Body of pancreas (tissue), 4 donors: ENCODE measurements at regions not wholly inside any gene's neighbourhood (a gene's known extent, or its start where the extent isn't known, plus 50 kb on each side); places are given as distances from the start of the nearest gene placed in this dataset.

Experiments used
- ATAC-seq: fragments of 150-250 bp; one replicate; pipeline ENCODE4 v1.9.1; 2016
- DNase-seq, 4 donors: peaks; one replicate each; pipeline ENCODE4 v3.0.0-alpha.2; 2019
- H3K27ac ChIP-seq, 4 donors: fragments of 200-600 bp; sonication (generic); 1 replicate in 3 of 4; 2 replicates in 1 of 4; pipeline versions ENCODE4 v1.5.1 to v1.6.1; 2016 to 2019; ENCODE audit warnings: mild to moderate bottlenecking in 1 of 4, mixed read lengths in 1 of 4, moderate library complexity in 1 of 4
- H3K27me3 ChIP-seq, 2 donors: fragments of 200-600 bp; sonication (generic); one replicate each; pipeline ENCODE4 v1.6.0; 2016; ENCODE audit warnings: mild to moderate bottlenecking in 1 of 2
- H3K36me3 ChIP-seq, 2 donors: fragments of 200-600 bp; sonication (generic); replicated peaks in 1 of 2; 2 replicates each; pipeline ENCODE4 v1.5.1; 2016; ENCODE audit warnings: low read depth in 2 of 2; ENCODE audit not compliant: insufficient read depth in 1 of 2
- H3K4me1 ChIP-seq: fragments of 200-600 bp; sonication (generic); one replicate; pipeline ENCODE4 v1.6.0; 2016
- H3K4me3 ChIP-seq, 2 donors: fragments of 200-600 bp; sonication (generic); 1 replicate in 1 of 2; 2 replicates in 1 of 2; pipeline ENCODE4 v1.5.1; 2016 to 2019
- H3K9me3 ChIP-seq, 3 donors: fragments of 200-600 bp; sonication (generic); 1 replicate in 2 of 3; 2 replicates in 1 of 3; pipeline ENCODE4 v1.5.1; 2016
- POLR2A ChIP-seq, 3 donors: fragments of 450-650 bp; IDR thresholded peaks; one replicate each; pipeline ENCODE4 v1.6.1; 2016; ENCODE audit warnings: antibody characterized with exemption in 3 of 3, mild to moderate bottlenecking in 2 of 3
- WGBS, 2 donors: methylation state at CpG; one replicate each; pipeline ENCODE4 v1.1.5; 2017; 5-methylcytosine and 5-hydroxymethylcytosine counted together
- intact Hi-C: fragments of 100-400 bp; cut with DNase I; formaldehyde crosslinking; loops from one replicate; pipeline ENCODE4 v1.15.1; 2023
- TF ChIP-seq, protein P1 (sequence below), 7 experiments: fragments of 450-650 bp in 4 of 7; fragments of 200-600 bp in 3 of 7; sonication (generic) in 3 of 7; IDR thresholded peaks; one replicate each; pipeline ENCODE4 v1.5.1; 2016 to 2019; ENCODE audit warnings: antibody characterized with exemption in 7 of 7

- WGBS, 2 donors, result 72 to 74% methylated on average over 6 of the region's 6 CpGs
- ATAC-seq (no peak), DNase-seq (no peak)
- Histone ChIP-seq H3K27me3 (no peaks in the 10 kb centered on the region), H3K4me1 (peaks cover 4% of the 10 kb centered on the region), H3K27ac (no peak overlapping the region), H3K4me3 (no peak overlapping the region), H3K9me3 (no peaks in the 10 kb centered on the region), H3K36me3 (no peaks in the 10 kb centered on the region)
- TF ChIP-seq, protein P1, sequence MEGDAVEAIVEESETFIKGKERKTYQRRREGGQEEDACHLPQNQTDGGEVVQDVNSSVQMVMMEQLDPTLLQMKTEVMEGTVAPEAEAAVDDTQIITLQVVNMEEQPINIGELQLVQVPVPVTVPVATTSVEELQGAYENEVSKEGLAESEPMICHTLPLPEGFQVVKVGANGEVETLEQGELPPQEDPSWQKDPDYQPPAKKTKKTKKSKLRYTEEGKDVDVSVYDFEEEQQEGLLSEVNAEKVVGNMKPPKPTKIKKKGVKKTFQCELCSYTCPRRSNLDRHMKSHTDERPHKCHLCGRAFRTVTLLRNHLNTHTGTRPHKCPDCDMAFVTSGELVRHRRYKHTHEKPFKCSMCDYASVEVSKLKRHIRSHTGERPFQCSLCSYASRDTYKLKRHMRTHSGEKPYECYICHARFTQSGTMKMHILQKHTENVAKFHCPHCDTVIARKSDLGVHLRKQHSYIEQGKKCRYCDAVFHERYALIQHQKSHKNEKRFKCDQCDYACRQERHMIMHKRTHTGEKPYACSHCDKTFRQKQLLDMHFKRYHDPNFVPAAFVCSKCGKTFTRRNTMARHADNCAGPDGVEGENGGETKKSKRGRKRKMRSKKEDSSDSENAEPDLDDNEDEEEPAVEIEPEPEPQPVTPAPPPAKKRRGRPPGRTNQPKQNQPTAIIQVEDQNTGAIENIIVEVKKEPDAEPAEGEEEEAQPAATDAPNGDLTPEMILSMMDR (IDR thresholded peaks at IDR 0.05), result no peak
- TF ChIP-seq POLR2A (IDR thresholded peaks at IDR 0.05), result no peak
- intact Hi-C loops, result no loop called here
Observed at GRCh38 chr4:130653842-130654241, 1557.9 kb downstream of the C4orf33 start.

DNA sequence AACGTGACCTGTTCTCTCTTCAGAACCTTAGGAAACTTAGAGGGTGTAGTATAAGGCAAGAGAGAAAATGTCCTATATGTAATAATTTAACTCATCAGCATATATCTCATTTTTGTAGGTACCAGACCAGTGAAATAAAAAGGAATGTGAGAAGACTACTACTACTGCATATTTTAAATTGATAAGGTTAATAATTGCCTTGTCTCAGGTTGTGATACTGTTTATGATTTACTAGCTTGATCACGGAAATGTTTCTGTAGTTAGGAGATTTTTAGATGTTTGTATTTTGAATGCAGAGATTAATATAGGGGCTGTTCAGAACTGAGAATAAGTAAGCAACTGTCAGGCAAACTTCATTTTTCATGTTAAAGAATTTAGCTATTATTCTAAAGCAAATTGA, 1563.4 kb downstream of the C4orf33 start:
- WGBS, 2 donors, result 22 to 35% methylated on average over 2 of the region's 2 CpGs
- Histone ChIP-seq H3K27me3 (no peaks in the 10 kb centered on the region), H3K27ac (peak overlapping the region in 2 of 4 donors; percentile 8 to 50), H3K4me1 (peaks cover 10% of the 10 kb centered on the region), H3K4me3 (no peak overlapping the region), H3K36me3 (no peaks in the 10 kb centered on the region), H3K9me3 (no peaks in the 10 kb centered on the region)
- ATAC-seq, result peak; percentile 64
- no peak for DNase-seq
- TF ChIP-seq POLR2A (IDR thresholded peaks at IDR 0.05), result no peak
- TF ChIP-seq, protein P1 (IDR thresholded peaks at IDR 0.05), result no peak
- intact Hi-C loops, result no loop called here

GRCh38 chr4:130668859-130669258, 1572.9 kb downstream of the C4orf33 start:
- Histone ChIP-seq H3K4me3 (no peak overlapping the region), H3K27ac (no peak overlapping the region), H3K27me3 (no peaks in the 10 kb centered on the region), H3K9me3 (no peaks in the 10 kb centered on the region), H3K4me1 (no peaks in the 10 kb centered on the region), H3K36me3 (no peaks in the 10 kb centered on the region)
- DNase-seq (no peak), ATAC-seq (no peak)
- TF ChIP-seq POLR2A (IDR thresholded peaks at IDR 0.05), result no peak
- TF ChIP-seq, protein P1 (IDR thresholded peaks at IDR 0.05), result no peak
- WGBS, 2 donors, result 39 to 50% methylated on average over 3 of the region's 3 CpGs
- intact Hi-C loops, result no loop called here

GRCh38 chr4:130675266-130675665, 1579.3 kb downstream of the C4orf33 start:
- H3K36me3 ChIP-seq, result no peaks in the 10 kb centered on the region
- TF ChIP-seq, protein P1 (IDR thresholded peaks at IDR 0.05), result no peak
- TF ChIP-seq POLR2A (IDR thresholded peaks at IDR 0.05), result no peak
- 55 to 65% methylated on average over 2 of the region's 2 CpGs for WGBS, 2 donors
- ATAC-seq, result no peak
- no peaks in the 10 kb centered on the region for H3K4me1 ChIP-seq
- no peak overlapping the region for H3K4me3 ChIP-seq
- no peaks in the 10 kb centered on the region for H3K27me3 ChIP-seq
- no peaks in the 10 kb centered on the region for H3K9me3 ChIP-seq
- intact Hi-C loops, result no loop called here
- no peak for DNase-seq
- H3K27ac ChIP-seq, result no peak overlapping the region

DNA sequence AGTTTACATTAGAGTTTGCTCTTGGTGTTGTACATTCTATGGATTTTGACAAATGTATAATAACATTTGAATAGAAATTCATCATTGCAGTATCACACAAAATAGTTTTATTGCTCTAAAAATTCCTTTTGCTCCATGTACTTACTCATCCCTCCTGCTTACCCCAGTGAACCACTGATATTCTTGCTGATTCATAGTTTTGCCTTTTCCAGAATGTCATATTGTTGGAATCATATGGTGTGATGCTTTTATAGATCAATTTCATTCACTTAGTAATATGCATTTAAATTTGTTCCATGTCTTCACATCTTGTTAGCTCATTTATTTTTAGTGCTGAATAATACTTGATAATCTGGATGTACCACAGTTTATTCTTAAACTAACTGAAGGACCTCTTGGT, 1593.2 kb downstream of the C4orf33 start:
- H3K27ac ChIP-seq, result no peak overlapping the region
- H3K4me1 ChIP-seq, result no peaks in the 10 kb centered on the region
- intact Hi-C loops, result no loop called here
- no peak for ATAC-seq
- H3K4me3 ChIP-seq, result no peak overlapping the region
- DNase-seq, result no peak
- TF ChIP-seq POLR2A (IDR thresholded peaks at IDR 0.05), result no peak
- TF ChIP-seq, protein P1 (IDR thresholded peaks at IDR 0.05), result no peak
- H3K27me3 ChIP-seq, result no peaks in the 10 kb centered on the region
- H3K36me3 ChIP-seq, result no peaks in the 10 kb centered on the region
- no peaks in the 10 kb centered on the region for H3K9me3 ChIP-seq
